ENCODE measurements at regions not wholly inside any gene's neighbourhood (a gene's known extent, or its start where the extent isn't known, plus 50 kb on each side); places are given as distances from the start of the nearest gene placed in this dataset.
A peak's percentile ranks its signal among the peaks of the same experiment; 100 is the strongest.

DNA sequence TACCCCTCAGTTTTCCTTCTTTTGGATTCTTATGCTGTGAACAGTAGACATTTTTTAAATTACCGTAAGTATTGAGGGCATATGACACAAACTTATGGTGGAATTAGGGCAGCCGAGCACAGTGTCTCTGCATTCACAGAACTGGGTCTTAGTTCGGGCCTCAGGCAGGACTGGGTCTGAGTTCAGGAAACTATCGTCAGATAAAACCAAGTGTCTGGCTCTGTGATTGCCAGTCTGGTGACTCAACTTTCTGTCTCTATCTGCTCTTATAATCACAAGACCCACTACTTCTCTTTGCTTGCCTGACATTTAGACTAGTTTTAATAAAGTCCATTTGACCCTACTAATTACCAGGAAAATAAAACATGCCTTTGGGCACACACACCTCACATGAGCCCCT is 146.2 kb downstream of the LMLN start (continued):
- TF ChIP-seq FOXK1 (CRISPR knock-in tag; IDR thresholded peaks at IDR 0.05; ENCODE audit: borderline replicate concordance) (no peak), JUND (IDR thresholded peaks at IDR 0.05; ENCODE audit: borderline replicate concordance, low read depth, low read length) (peak; percentile 70; the same call in 1 of the 2 replicates), JUND (tag; IDR thresholded peaks at IDR 0.05; ENCODE audit: borderline replicate concordance, low read depth, low read length) (peak; percentile 67; the same call in 1 of the 3 replicates), DPF2 (IDR thresholded peaks at IDR 0.05) (peak; percentile 59), ESRRB (CRISPR knock-in tag; IDR thresholded peaks at IDR 0.05; ENCODE audit: borderline replicate concordance) (no peak), ZNF253 (CRISPR knock-in tag; conservative IDR thresholded peaks at IDR 0.05) (no peak), KAT7 (CRISPR knock-in tag; IDR thresholded peaks at IDR 0.05; ENCODE audit: borderline replicate concordance) (no peak), PPARD (CRISPR knock-in tag; IDR thresholded peaks at IDR 0.05) (no peak), CREM (IDR thresholded peaks at IDR 0.05; ENCODE audit: low read depth) (no peak), KAT8 (IDR thresholded peaks at IDR 0.05; ENCODE audit: low read depth) (no peak), NR0B1 (IDR thresholded peaks at IDR 0.05; ENCODE audit: partially characterized antibody) (no peak), BRF1 (IDR thresholded peaks at IDR 0.05; ENCODE audit: borderline replicate concordance, extremely low read depth, insufficient read length) (no peak), HSF4 (CRISPR knock-in tag; IDR thresholded peaks at IDR 0.05; ENCODE audit: borderline replicate concordance) (no peak), PHF20 (IDR thresholded peaks at IDR 0.05; ENCODE audit: partially characterized antibody) (no peak), ID3 (CRISPR knock-in tag; IDR thresholded peaks at IDR 0.05) (no peak), ID3 (tag; IDR thresholded peaks at IDR 0.05) (no peak), TGIF2 (CRISPR knock-in tag; IDR thresholded peaks at IDR 0.05) (no peak), POLR2H (tag; IDR thresholded peaks at IDR 0.05; ENCODE audit: low read depth) (peak; percentile 26; the same call in 1 of the 2 replicates), SMAD4 (CRISPR knock-in tag; conservative IDR thresholded peaks at IDR 0.05) (peak; percentile 73), MTA3 (IDR thresholded peaks at IDR 0.05; ENCODE audit: borderline replicate concordance) (no peak), NRF1 (conservative IDR thresholded peaks at IDR 0.05 in 1 of 2, IDR thresholded peaks at IDR 0.05 in 1 of 2) (no peak), ZSCAN29 (IDR thresholded peaks at IDR 0.05) (no peak), ZNF79 (CRISPR knock-in tag; IDR thresholded peaks at IDR 0.05; ENCODE audit: low read depth) (no peak), ZNF75A (CRISPR knock-in tag; IDR thresholded peaks at IDR 0.05) (no peak), ZNF766 (CRISPR knock-in tag; conservative IDR thresholded peaks at IDR 0.05) (no peak)
- TF ChIP-seq, protein P1, sequence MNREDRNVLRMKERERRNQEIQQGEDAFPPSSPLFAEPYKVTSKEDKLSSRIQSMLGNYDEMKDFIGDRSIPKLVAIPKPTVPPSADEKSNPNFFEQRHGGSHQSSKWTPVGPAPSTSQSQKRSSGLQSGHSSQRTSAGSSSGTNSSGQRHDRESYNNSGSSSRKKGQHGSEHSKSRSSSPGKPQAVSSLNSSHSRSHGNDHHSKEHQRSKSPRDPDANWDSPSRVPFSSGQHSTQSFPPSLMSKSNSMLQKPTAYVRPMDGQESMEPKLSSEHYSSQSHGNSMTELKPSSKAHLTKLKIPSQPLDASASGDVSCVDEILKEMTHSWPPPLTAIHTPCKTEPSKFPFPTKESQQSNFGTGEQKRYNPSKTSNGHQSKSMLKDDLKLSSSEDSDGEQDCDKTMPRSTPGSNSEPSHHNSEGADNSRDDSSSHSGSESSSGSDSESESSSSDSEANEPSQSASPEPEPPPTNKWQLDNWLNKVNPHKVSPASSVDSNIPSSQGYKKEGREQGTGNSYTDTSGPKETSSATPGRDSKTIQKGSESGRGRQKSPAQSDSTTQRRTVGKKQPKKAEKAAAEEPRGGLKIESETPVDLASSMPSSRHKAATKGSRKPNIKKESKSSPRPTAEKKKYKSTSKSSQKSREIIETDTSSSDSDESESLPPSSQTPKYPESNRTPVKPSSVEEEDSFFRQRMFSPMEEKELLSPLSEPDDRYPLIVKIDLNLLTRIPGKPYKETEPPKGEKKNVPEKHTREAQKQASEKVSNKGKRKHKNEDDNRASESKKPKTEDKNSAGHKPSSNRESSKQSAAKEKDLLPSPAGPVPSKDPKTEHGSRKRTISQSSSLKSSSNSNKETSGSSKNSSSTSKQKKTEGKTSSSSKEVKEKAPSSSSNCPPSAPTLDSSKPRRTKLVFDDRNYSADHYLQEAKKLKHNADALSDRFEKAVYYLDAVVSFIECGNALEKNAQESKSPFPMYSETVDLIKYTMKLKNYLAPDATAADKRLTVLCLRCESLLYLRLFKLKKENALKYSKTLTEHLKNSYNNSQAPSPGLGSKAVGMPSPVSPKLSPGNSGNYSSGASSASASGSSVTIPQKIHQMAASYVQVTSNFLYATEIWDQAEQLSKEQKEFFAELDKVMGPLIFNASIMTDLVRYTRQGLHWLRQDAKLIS (CRISPR knock-in tag; IDR thresholded peaks at IDR 0.05): no peak

All from K562 (cell line).